CD14-positive monocyte (primary cell): ENCODE measurements at regions not wholly inside any gene's neighbourhood (a gene's known extent, or its start where the extent isn't known, plus 50 kb on each side); places are given as distances from the start of the nearest gene placed in this dataset.
A peak's percentile ranks its signal among the peaks of the same experiment; 100 is the strongest.

Experiments
- DNase-seq, 3 donors: peaks; one replicate each; pipeline ENCODE4 v3.0.0-alpha.2; 2011 to 2022
- H2AFZ ChIP-seq: 2 replicates; pipeline ENCODE4 v1.6.0; 2012; ENCODE audit warnings: mild to moderate bottlenecking, low read depth, low read length, inconsistent platforms; ENCODE audit not compliant: insufficient read depth, poor library complexity, severe bottlenecking
- H3K27ac ChIP-seq, 2 donors: 1 replicate in 1 of 2; 2 replicates in 1 of 2; pipeline ENCODE4 v1.5.1; 2012 to 2013; ENCODE audit warnings: low read length in 2 of 2, control low read depth in 1 of 2, inconsistent platforms in 1 of 2, low read depth in 1 of 2, mild to moderate bottlenecking in 1 of 2
- H3K27me3 ChIP-seq, 2 donors: one replicate each; pipeline versions ENCODE4 v1.6.0 to v1.6.1; 2011 to 2013; ENCODE audit warnings: low read length in 2 of 2; ENCODE audit not compliant: control insufficient read depth in 2 of 2, insufficient read depth in 2 of 2
- H3K36me3 ChIP-seq, 2 donors: replicated peaks in 1 of 2; 1 replicate in 1 of 2; 2 replicates in 1 of 2; pipeline versions ENCODE4 v1.5.1 to v1.6.1; 2012 to 2013; ENCODE audit warnings: low read length in 2 of 2, control low read depth in 1 of 2, inconsistent platforms in 1 of 2, mild to moderate bottlenecking in 1 of 2; ENCODE audit not compliant: insufficient read depth in 2 of 2, control insufficient read depth in 1 of 2
- H3K4me1 ChIP-seq, 2 donors: 1 replicate in 1 of 2; 2 replicates in 1 of 2; pipeline versions ENCODE4 v1.5.1 to v1.6.1; 2012 to 2013; ENCODE audit warnings: low read length in 2 of 2, control low read depth in 1 of 2, inconsistent platforms in 1 of 2, mild to moderate bottlenecking in 1 of 2, moderate library complexity in 1 of 2; ENCODE audit not compliant: insufficient read depth in 2 of 2, control insufficient read depth in 1 of 2
- H3K4me2 ChIP-seq: replicated peaks from 2 replicates; pipeline ENCODE3; 2012; ENCODE audit warnings: low read length, moderate library complexity, mild to moderate bottlenecking; ENCODE audit not compliant: poor library complexity, severe bottlenecking; ENCODE audit errors: extremely low read depth
- H3K4me3 ChIP-seq, 3 experiments: fragments of 200-600 bp in 1 of 3; sonication (generic) in 1 of 3; replicated peaks in 1 of 3; 1 replicate in 2 of 3; 2 replicates in 1 of 3; pipeline ENCODE4 v1.5.1; 2011 to 2013; ENCODE audit warnings: low read length in 3 of 3, mild to moderate bottlenecking in 3 of 3, control low read depth in 2 of 3, low read depth in 2 of 3, inconsistent platforms in 1 of 3, moderate library complexity in 1 of 3
- H3K79me2 ChIP-seq: 2 replicates; pipeline ENCODE4 v1.6.0; 2012; ENCODE audit warnings: mild to moderate bottlenecking, control low read depth, inconsistent platforms, low read length, moderate library complexity; ENCODE audit not compliant: insufficient read depth
- H3K9ac ChIP-seq: 2 replicates; pipeline ENCODE4 v1.6.0; 2017; ENCODE audit warnings: low read length, mild to moderate bottlenecking; ENCODE audit not compliant: insufficient read depth, poor library complexity, severe bottlenecking
- H3K9me3 ChIP-seq, 2 donors: replicated peaks in 1 of 2; 1 replicate in 1 of 2; 2 replicates in 1 of 2; pipeline versions ENCODE4 v1.5.1 to v1.6.1; 2012 to 2013; ENCODE audit warnings: low read length in 2 of 2, control low read depth in 1 of 2; ENCODE audit not compliant: control insufficient read depth in 1 of 2, insufficient read depth in 1 of 2
- H4K20me1 ChIP-seq: 2 replicates; pipeline ENCODE4 v1.6.0; 2012; ENCODE audit warnings: mild to moderate bottlenecking, low read length, control low read depth, moderate library complexity; ENCODE audit not compliant: insufficient read depth
- H3K27ac Mint-ChIP-seq, 7 donors: one replicate each; pipeline ENCODE4 v1.8.0; 2020; ENCODE audit warnings: mild to moderate bottlenecking in 7 of 7, mixed read lengths in 7 of 7, moderate library complexity in 6 of 7, inconsistent platforms in 2 of 7
- H3K27me3 Mint-ChIP-seq, 3 donors: one replicate each; pipeline ENCODE4 v1.8.0; 2021 to 2022; ENCODE audit warnings: low read depth in 3 of 3, mild to moderate bottlenecking in 3 of 3, mixed read lengths in 3 of 3, moderate library complexity in 3 of 3, inconsistent platforms in 1 of 3
- H3K36me3 Mint-ChIP-seq, 2 donors: one replicate each; pipeline ENCODE4 v1.8.0; 2020; ENCODE audit warnings: mixed read lengths in 2 of 2, inconsistent platforms in 1 of 2, mild to moderate bottlenecking in 1 of 2
- H3K4me1 Mint-ChIP-seq: one replicate; pipeline ENCODE4 v1.8.0; 2020; ENCODE audit warnings: mild to moderate bottlenecking, mixed read lengths
- H3K4me3 Mint-ChIP-seq, 2 donors: one replicate each; pipeline ENCODE4 v1.8.0; 2020; ENCODE audit warnings: mild to moderate bottlenecking in 2 of 2, mixed read lengths in 2 of 2, moderate library complexity in 1 of 2
- H3K9me3 Mint-ChIP-seq, 7 donors: one replicate each; pipeline ENCODE4 v1.8.0; 2020 to 2022; ENCODE audit warnings: mixed read lengths in 7 of 7, mild to moderate bottlenecking in 6 of 7, moderate library complexity in 6 of 7, inconsistent platforms in 2 of 7
- CTCF ChIP-seq: fragments of 200-600 bp; IDR thresholded peaks from one replicate; pipeline ENCODE4 v1.8.0; 2022; ENCODE audit warnings: antibody characterized with exemption, mild to moderate bottlenecking
- WGBS: methylation state at CpG from one replicate; pipeline ENCODE4 v1.1.5; 2013; ENCODE audit warnings: missing lambda C conversion rate; ENCODE audit not compliant: insufficient coverage; 5-methylcytosine and 5-hydroxymethylcytosine counted together
- intact Hi-C, 2 donors: fragments of 100-400 bp; cut with micrococcal nuclease; formaldehyde crosslinking; loops; one replicate each; pipeline versions ENCODE4 v1.15.0 to v1.15.1; 2023

- TF ChIP-seq CTCF = no peak
- Histone ChIP-seq H3K36me3 (no peaks in the 10 kb centered on the region), H3K9ac (no peak overlapping the region), H3K4me1 (no peaks in the 10 kb centered on the region), H3K4me2 (no peak overlapping the region), H3K79me2 (no peaks in the 10 kb centered on the region), H3K27ac (no peak overlapping the region), H4K20me1 (no peaks in the 10 kb centered on the region), H3K27me3 (no peaks in the 10 kb centered on the region), H3K9me3 (no peaks in the 10 kb centered on the region), H3K4me3 (no peak overlapping the region), H2AFZ (no peak overlapping the region)
- H3K36me3 Mint-ChIP-seq = no peaks in the 10 kb centered on the region
- H3K27ac Mint-ChIP-seq = peak overlapping the region in 1 of 7 donors; percentile 2
- intact Hi-C loops = no loop called here
- no peaks in the 10 kb centered on the region for H3K4me1 Mint-ChIP-seq
- WGBS = no CpG with 5 or more reads among the region's 1 CpG
- no peak overlapping the region for H3K4me3 Mint-ChIP-seq
- peaks cover 0 to 2% (median 1%) of the 10 kb centered on the region in 3 donors for H3K27me3 Mint-ChIP-seq
- no peak for DNase-seq
- H3K9me3 Mint-ChIP-seq = peaks cover 0 to 3% (median 0%) of the 10 kb centered on the region in 7 donors
Measured at GRCh38 chr18:41737218-41737617, 217.8 kb upstream of the PIK3C3 start.

- DNase-seq = no peak
- H3K36me3 ChIP-seq = no peaks in the 10 kb centered on the region
- H3K27ac ChIP-seq = no peak overlapping the region
- intact Hi-C loops = no loop called here
- no peaks in the 10 kb centered on the region for H3K4me1 Mint-ChIP-seq
- H3K9me3 ChIP-seq = no peaks in the 10 kb centered on the region
- H3K9me3 Mint-ChIP-seq = peaks cover 0 to 3% (median 0%) of the 10 kb centered on the region in 7 donors
- H3K4me3 ChIP-seq = no peak overlapping the region
- H3K27me3 Mint-ChIP-seq = peaks cover 0 to 3% (median 1%) of the 10 kb centered on the region in 3 donors
- H2AFZ ChIP-seq = no peak overlapping the region
- H3K4me2 ChIP-seq = no peak overlapping the region
- H3K9ac ChIP-seq = no peak overlapping the region
- no peaks in the 10 kb centered on the region for H3K4me1 ChIP-seq
- TF ChIP-seq CTCF = no peak
- H3K79me2 ChIP-seq = no peaks in the 10 kb centered on the region
- H3K36me3 Mint-ChIP-seq = no peaks in the 10 kb centered on the region
- WGBS = no CpG with 5 or more reads among the region's 1 CpG
- no peak overlapping the region for H3K27ac Mint-ChIP-seq
- no peaks in the 10 kb centered on the region for H3K27me3 ChIP-seq
- H3K4me3 Mint-ChIP-seq = no peak overlapping the region
- H4K20me1 ChIP-seq = no peaks in the 10 kb centered on the region
Measured at GRCh38 chr18:41734917-41735316, 220.1 kb upstream of the PIK3C3 start.
